IPS-20b (cell line): ENCODE measurements at regions not wholly inside any gene's neighbourhood (a gene's known extent, or its start where the extent isn't known, plus 50 kb on each side); places are given as distances from the start of the nearest gene placed in this dataset.

Source experiments
- H3K27ac ChIP-seq: one replicate; pipeline ENCODE4 v1.5.1; 2013; ENCODE audit warnings: low read length
- H3K27me3 ChIP-seq: 2 replicates; pipeline ENCODE4 v1.6.1; 2013; ENCODE audit warnings: mild to moderate bottlenecking, low read length, inconsistent platforms; ENCODE audit not compliant: insufficient read depth
- H3K36me3 ChIP-seq: 2 replicates; pipeline ENCODE4 v1.6.1; 2013; ENCODE audit warnings: low read depth, mild to moderate bottlenecking, inconsistent platforms, low read length, moderate library complexity; ENCODE audit not compliant: insufficient read depth
- H3K4me1 ChIP-seq: 2 replicates; pipeline ENCODE4 v1.6.1; 2013; ENCODE audit warnings: mild to moderate bottlenecking, control low read depth, inconsistent platforms, low read length, moderate library complexity; ENCODE audit not compliant: insufficient read depth
- H3K4me3 ChIP-seq: 2 replicates; pipeline ENCODE4 v1.5.1; 2013; ENCODE audit warnings: mild to moderate bottlenecking, low read length, inconsistent platforms
- H3K9ac ChIP-seq: 2 replicates; pipeline ENCODE4 v1.6.1; 2013; ENCODE audit warnings: low read depth, mild to moderate bottlenecking, inconsistent platforms, low read length, moderate library complexity
- H3K9me3 ChIP-seq: 2 replicates; pipeline ENCODE4 v1.6.1; 2013; ENCODE audit warnings: mild to moderate bottlenecking, low read depth, low read length, inconsistent platforms; ENCODE audit not compliant: insufficient read depth

GRCh38 chr15:25178835-25179672 lies 224.3 kb downstream of the SNRPN start:
- Histone ChIP-seq H3K9ac (no peak overlapping the region), H3K36me3 (no peaks in the 10 kb centered on the region), H3K27ac (no peak overlapping the region), H3K4me3 (no peak overlapping the region), H3K27me3 (no peaks in the 10 kb centered on the region), H3K4me1 (no peaks in the 10 kb centered on the region), H3K9me3 (peaks cover 98% of the 10 kb centered on the region)

GRCh38 chr15:25179673-25180511 lies 225.1 kb downstream of the SNRPN start:
- H3K27me3 ChIP-seq = no peaks in the 10 kb centered on the region
- no peaks in the 10 kb centered on the region for H3K36me3 ChIP-seq
- H3K4me1 ChIP-seq = no peaks in the 10 kb centered on the region
- peaks cover 98% of the 10 kb centered on the region for H3K9me3 ChIP-seq
- H3K4me3 ChIP-seq = no peak overlapping the region
- no peak overlapping the region for H3K9ac ChIP-seq
- H3K27ac ChIP-seq = no peak overlapping the region

- Histone ChIP-seq H3K9me3 (peaks cover 98% of the 10 kb centered on the region), H3K27me3 (no peaks in the 10 kb centered on the region), H3K9ac (no peak overlapping the region)
These were observed 226.0 kb downstream of the SNRPN start for GRCh38 chr15:25180606-25181292.

GRCh38 chr15:25181293-25182097 lies 226.7 kb downstream of the SNRPN start:
- no peaks in the 10 kb centered on the region for H3K27me3 ChIP-seq
- H3K9me3 ChIP-seq = peaks cover 98% of the 10 kb centered on the region

More at GRCh38 chr15:25180606-25181292, 226.0 kb downstream of the SNRPN start:
- Histone ChIP-seq H3K4me1 (no peaks in the 10 kb centered on the region), H3K27ac (no peak overlapping the region), H3K4me3 (no peak overlapping the region), H3K36me3 (no peaks in the 10 kb centered on the region)

GRCh38 chr15:25182098-25182478 lies 227.3 kb downstream of the SNRPN start:
- Histone ChIP-seq H3K27ac (no peak overlapping the region), H3K4me1 (no peaks in the 10 kb centered on the region), H3K36me3 (no peaks in the 10 kb centered on the region), H3K9me3 (peaks cover 98% of the 10 kb centered on the region), H3K9ac (no peak overlapping the region), H3K4me3 (no peak overlapping the region), H3K27me3 (no peaks in the 10 kb centered on the region)

More at GRCh38 chr15:25181293-25182097, 226.7 kb downstream of the SNRPN start:
- no peak overlapping the region for H3K4me3 ChIP-seq
- no peak overlapping the region for H3K9ac ChIP-seq
- no peaks in the 10 kb centered on the region for H3K4me1 ChIP-seq
- no peaks in the 10 kb centered on the region for H3K36me3 ChIP-seq
- no peak overlapping the region for H3K27ac ChIP-seq

GRCh38 chr15:25182736-25183445 lies 228.1 kb downstream of the SNRPN start:
- Histone ChIP-seq H3K27me3 (no peaks in the 10 kb centered on the region), H3K9ac (no peak overlapping the region), H3K9me3 (peaks cover 96% of the 10 kb centered on the region), H3K36me3 (no peaks in the 10 kb centered on the region), H3K4me3 (no peak overlapping the region), H3K27ac (no peak overlapping the region), H3K4me1 (no peaks in the 10 kb centered on the region)

GRCh38 chr15:25183581-25184251 lies 228.9 kb downstream of the SNRPN start:
- H3K9ac ChIP-seq = no peak overlapping the region
- no peak overlapping the region for H3K4me3 ChIP-seq
- no peaks in the 10 kb centered on the region for H3K36me3 ChIP-seq
- H3K4me1 ChIP-seq = no peaks in the 10 kb centered on the region
- peaks cover 96% of the 10 kb centered on the region for H3K9me3 ChIP-seq
- H3K27ac ChIP-seq = no peak overlapping the region
- no peaks in the 10 kb centered on the region for H3K27me3 ChIP-seq

GRCh38 chr15:25184356-25185155 lies 229.8 kb downstream of the SNRPN start:
- no peak overlapping the region for H3K4me3 ChIP-seq
- no peak overlapping the region for H3K27ac ChIP-seq
- no peaks in the 10 kb centered on the region for H3K4me1 ChIP-seq
- H3K27me3 ChIP-seq = no peaks in the 10 kb centered on the region
- H3K9me3 ChIP-seq = peaks cover 96% of the 10 kb centered on the region
- no peak overlapping the region for H3K9ac ChIP-seq
- H3K36me3 ChIP-seq = no peaks in the 10 kb centered on the region

- no peak overlapping the region for H3K4me3 ChIP-seq
- H3K9me3 ChIP-seq = peaks cover 96% of the 10 kb centered on the region
- no peak overlapping the region for H3K9ac ChIP-seq
- H3K36me3 ChIP-seq = no peaks in the 10 kb centered on the region
- H3K27ac ChIP-seq = no peak overlapping the region
- no peaks in the 10 kb centered on the region for H3K4me1 ChIP-seq
- no peaks in the 10 kb centered on the region for H3K27me3 ChIP-seq
These were observed 230.4 kb downstream of the SNRPN start for GRCh38 chr15:25185156-25185710.
